ENCODE measurements at regions not wholly inside any gene's neighbourhood (a gene's known extent, or its start where the extent isn't known, plus 50 kb on each side); places are given as distances from the start of the nearest gene placed in this dataset.

DNA sequence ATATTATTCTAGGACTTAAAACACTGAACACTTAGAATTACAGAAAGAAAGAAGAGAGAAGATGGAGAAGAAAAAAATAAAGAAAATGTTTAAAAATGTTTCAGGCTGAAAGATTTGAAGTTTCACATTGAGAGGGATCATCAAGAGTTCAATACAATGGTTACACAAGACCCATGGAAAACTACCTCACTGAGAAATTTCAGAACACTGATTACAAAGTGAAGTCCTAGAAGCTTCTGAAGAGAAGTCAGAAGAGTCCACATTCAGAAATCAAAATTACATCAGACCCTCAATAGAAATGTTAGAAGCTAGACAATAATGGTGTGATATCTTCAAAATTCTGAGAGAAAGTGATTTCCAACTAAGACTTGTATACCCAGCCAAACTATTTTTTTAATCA is 196.1 kb downstream of the MACC1 start:
- no peak for DNase-seq (ENCODE audit: low spot score)

DNA sequence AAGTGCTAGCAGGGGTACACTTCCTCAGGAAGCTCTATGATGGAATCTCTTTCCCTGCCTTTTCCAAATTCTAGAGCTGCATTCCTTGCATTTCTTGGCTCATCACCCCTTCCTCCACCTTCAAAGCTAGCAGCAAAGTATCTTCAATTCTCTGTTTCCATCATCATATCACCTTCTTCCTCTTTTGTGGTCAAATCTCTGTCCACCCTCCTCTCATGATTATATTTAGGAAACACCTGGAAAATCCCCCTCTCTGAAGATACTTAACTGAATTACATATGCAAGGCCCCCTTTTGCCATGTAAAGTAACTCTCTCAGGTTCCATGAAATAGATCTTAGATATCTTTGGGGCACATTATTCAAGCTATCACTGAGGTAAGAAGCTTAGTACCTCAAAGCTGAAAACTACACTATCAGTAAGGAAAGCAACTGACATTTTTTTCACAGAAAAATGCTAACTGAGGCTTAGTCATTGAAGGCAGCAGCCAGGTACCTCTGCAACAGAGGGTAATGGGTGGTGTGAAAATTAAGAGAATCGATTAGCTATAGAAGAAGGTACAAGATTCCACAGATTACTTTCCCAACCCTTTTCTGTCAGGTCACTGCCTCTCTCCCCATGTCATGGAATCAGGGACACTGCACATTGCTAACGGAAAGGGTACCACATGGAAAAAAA is 197.3 kb downstream of the MACC1 start:
- DNase-seq (ENCODE audit: low spot score), result peak; percentile 53

DNA sequence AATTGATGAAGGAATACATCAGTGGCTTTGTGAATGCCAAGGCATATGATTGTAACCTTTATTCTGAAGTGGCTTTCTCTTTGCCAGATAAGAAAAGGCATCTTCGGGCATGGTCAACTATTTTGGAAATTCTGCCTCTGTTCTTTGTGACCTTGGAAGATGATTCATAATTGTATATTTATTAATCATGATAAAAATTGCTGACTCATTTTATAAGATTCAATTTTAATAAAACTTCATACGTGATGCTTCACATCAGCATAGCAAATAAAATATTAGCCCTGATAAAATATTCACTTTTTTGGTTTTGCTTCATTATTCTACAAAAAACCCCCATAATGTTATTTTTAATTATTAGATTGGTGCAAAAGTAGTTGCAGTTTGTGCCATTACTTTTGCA is 200.5 kb downstream of the MACC1 start:
- DNase-seq (ENCODE audit: low spot score), result no peak

DNA sequence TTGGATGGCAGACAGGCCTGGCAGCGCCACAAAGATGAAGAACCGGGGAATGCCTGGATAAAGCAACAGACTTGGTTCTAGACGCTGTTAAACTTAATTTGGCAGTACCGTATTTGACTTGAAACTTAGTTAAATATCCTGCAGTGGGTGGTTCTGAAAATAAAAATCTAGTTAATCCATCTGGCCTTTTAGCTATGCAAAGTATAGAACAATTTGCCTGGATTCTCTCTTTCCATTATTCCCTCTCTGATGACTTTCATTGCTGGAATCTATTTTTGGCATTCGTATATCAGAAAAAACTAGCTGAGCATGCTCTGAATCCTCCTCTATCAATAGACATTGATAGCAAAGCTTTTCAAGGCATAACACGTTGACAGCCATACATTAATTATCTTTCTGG is 203.6 kb downstream of the MACC1 start:
- no peak for DNase-seq (ENCODE audit: low spot score)

DNA sequence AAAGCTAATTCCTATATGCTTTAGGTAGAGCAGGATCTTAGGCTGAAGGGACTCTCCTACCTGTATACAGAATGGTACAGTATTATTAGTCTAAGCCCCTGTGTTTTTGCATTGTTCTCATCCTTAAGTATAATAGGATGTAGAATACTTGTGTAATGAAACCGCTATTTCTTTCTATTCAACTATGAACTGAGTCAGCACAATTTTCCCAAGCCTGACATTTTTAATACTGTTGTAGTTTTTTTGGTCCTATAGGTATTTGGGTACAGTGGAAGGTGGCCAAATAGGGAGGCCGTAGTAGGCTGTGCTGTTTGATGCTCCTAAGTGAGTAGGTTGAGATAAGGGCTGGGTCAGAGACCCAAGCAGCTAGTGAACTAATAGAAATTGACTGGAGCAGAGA is 205.1 kb downstream of the MACC1 start:
- DNase-seq (ENCODE audit: low spot score), result no peak

DNA sequence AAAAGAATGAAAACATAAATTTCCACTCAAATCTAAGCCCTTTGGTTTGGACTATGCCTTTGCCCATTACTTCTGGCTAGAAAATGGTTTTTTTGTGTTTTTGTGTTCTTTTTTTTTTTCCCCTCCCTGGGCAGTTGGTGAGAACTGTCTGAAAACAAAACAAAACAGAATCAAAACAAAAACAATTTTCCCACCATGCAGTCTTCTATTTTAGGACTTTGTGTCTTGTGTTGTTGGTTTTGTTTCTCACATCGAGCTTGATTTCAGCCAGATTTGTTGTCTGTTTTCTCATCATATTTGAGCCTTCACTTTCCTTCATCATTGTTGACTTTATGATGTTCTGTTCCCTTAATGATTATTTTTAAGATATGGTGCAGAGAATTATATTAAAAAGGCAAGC is 206.3 kb downstream of the MACC1 start:
- DNase-seq (ENCODE audit: low spot score), result no peak

DNA sequence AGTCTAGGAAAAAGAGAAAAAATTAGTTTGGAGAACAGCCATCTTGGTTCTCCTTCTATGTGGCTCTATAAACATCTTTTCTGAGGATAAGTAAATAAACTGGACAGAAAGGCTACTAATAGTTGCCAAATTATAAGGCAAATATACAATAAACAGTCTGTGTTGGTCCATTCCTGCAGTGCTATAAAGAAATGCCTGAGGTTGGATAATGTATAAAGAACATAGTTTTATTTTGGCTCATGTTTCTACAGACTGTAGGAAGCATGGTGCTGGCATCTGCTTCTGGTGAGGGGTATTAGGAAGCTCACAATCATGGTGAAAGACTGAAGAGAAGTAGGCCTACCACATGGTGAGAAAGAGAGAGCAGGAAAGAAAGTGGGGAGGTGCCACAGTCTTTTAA is 209.7 kb downstream of the MACC1 start:
- DNase-seq (ENCODE audit: low spot score), result no peak

DNA sequence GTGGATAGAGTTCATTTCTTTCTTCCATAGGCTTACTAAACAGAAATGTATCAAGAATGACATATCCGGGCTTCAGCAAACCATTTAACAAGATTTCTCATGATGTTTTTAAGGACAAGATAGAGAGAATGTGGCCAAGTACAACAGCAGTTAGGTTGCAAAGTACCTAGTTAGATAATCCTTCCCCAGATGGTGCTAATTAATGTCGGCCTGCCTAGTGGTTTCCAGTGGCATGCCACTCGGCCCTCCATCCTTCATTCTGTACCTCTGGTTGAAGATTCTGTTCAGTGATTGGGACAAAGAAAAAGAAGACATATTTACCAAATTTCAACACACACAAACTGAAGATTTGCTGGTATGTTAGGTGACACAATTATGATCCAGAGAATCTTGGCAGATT is 212.1 kb downstream of the MACC1 start:
- no peak for DNase-seq (ENCODE audit: low spot score)

DNA sequence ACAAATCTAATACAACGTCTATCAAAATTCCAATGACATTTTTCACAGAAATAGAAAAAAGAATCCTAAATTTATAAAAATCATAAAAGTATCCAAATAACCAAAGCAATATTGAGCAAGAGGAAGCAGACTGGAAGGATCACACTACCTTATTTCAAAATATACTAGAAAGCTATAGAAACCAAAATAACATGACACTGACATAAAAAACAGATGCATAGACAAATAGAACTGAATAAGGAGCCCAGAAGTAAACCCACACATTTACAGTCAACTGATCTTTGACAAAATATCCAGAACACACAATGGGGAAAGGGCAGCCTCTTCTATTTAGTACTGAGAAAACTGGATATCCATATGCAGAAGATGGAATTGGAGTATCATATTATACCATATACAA is 217.5 kb downstream of the MACC1 start:
- DNase-seq (ENCODE audit: low spot score), result no peak

DNA sequence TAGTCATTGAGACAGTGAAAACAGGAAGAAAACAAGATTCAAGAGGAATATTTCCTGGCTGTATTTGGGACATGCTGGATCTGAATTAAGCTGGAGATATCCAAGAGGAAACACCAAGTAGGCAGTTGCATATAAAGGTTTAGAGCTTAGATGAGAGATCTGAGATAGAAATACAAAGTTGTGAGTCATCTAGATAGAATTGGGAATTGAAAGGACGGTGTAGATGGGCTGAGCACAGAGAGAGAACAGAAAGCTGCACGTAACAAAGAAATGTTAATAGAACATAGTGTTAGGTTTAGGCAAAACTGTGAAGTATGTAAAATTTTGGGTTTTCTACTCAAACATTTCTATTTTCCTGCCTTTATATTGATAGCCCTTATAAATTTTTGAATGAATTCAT is 218.5 kb upstream of the TMEM196 start:
- no peak for DNase-seq (ENCODE audit: low spot score)

DNA sequence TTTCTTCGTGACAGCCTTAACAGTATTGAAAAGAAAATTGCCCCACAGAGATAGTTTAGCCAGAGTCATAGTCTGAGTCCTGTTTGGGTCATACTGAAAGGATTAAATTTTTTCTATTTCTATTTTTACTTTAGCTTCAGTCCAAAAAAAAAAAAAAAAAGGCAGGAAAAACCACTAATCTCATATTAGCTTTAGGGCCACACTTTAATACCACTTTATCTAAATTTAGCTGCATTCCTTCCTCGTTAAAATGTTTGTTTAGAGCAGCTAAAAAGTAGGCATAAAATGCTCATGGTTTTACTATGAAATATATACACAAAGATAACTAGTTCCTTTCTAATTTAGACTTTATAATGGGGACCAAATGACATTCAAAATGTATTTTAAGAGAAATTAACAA is 216.5 kb upstream of the TMEM196 start:
- no peak for DNase-seq (ENCODE audit: low spot score)

DNA sequence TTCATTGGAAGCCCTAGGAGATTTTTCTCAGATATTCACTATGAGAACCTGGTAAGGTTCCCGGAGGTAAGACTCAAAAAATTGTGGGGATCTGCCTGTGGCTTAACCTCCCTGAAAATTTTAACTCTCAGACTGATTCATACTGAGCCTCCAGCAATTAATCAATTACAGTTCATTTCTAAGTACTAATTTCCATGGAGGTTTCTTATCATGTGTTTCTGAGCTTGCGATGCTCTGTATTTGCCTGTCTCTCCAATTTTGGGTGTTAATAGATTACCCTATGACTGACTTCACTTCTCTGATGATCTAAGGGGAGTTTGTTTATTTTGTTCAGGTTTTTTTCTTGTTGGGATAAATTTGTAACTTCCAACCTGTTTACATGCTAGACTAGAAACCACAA is 215.4 kb upstream of the TMEM196 start:
- DNase-seq (ENCODE audit: low spot score), result no peak

DNA sequence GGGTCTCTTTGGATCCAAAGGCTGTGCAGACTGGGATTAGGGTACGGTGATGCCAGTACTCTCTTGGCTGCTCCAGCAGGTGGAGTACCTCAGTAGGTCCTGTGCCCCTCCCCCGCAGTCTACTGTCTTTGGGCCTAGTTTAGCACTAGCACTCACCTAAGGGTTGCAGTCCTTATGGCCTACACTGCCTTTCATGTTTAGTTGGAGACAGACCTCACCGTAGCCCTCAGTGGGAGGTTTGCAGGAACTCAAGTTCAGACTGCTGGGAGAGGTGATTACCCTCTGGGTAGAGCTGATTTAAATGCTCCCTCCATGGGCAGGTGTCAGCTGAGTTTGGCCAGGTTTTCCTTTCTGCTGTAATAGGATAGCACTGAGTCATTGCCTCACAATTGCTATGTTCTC is 210.8 kb upstream of the TMEM196 start:
- DNase-seq (ENCODE audit: low spot score), result peak; percentile 17

DNA sequence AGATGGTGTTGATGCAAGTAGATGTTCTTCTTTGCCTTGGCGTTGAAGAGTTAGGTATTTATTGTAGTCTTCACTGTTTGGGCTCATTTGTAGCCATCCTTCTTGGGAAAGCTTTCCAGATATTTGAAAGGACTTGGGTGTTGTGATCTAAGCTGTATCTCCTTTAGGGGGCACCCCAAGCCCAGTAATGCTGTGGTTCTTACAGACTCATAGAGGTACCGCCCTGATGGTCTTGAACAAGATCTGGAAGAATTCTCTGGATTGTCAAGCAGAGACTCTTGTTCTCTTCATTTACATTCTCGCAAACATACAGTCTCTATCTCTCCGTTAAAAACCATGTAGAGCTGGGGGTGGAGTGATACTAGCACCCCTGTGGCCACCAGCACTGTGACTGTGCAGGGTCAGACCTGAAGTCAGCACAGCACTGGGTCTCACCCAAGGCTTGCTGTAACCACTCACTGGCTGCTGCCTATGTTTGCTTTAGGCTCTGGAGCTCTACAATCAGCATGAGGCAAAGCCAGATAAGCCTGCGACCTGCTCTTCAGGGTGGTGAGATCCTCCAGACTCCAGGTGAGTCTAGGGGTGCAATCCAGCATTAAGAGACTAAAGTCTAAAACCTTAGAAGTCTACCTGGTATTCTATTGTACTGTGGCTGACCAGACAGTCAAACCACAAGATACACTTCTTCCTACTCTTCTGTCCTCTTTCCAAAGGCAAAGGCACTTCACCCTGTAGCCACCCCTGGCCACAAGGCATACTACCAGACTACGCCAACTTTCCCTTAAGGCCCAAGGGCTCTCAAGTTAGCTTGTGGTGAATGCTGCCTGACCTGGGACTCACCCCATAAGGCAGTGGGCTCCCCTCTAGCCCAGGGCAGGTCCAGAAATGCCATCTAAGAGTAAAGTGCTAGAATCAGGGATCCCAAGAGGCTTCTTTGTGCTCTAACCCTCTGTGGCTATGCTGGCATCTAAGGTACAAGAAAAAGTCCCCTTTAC is 209.7 kb upstream of the TMEM196 start:
- DNase-seq (ENCODE audit: low spot score), result peak; percentile 72

DNA sequence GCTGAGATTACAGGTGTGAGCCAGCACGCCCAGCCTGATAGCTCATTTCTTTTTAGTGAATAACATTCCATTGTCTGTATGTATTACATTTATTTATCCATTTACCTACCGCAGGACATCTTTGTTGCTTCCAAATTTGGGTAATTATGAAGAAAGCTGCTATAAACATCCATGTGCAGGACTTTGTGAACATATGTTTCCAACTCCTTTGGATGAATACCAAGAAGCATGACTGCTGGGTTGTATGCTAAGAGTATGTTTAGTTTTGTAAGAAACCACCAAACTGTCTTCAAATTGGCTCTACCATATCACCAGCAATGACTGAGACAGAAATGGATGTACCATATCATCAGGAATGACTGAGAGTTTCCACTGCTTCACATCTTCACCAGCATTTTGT is 200.2 kb upstream of the TMEM196 start:
- no peak for DNase-seq (ENCODE audit: low spot score)

DNA sequence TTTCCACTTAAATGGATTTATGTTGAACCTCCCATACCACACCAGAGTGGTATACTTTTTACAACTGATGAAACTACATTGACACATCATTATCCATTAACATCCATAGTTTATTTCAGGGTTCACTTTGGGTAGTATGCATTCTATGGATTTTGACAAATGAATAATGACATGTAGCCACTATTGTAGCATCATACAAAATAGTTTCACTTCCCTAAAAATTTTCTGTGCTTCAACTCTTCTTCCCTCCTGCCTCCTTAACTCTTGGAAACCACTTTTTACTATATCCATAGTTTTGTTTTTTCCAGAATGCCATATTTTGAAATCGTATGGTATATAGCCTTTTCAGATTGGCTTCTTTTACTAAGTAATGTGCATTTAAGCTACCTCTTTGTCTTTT is 199.5 kb upstream of the TMEM196 start:
- peak; percentile 31 for DNase-seq (ENCODE audit: low spot score)

DNA sequence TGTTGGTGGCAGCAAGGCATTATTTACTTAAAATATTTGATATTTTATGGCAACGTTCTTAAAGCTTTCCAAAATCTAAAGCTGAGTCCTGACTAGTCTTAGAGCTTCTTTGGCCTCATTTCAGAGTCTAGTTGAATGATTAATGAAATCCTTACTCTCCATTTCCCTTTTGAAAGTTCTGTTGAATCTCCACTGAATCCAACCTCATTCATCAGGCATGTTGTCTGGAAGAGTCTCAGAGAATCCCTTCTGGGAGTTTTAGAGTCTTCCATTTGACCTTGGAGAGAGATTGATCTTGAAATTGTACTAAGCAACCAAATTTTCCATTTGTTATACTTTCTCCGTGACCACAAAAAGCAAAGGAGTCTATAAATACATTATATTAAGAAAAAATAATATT is 198.5 kb upstream of the TMEM196 start:
- DNase-seq (ENCODE audit: low spot score), result no peak

DNA sequence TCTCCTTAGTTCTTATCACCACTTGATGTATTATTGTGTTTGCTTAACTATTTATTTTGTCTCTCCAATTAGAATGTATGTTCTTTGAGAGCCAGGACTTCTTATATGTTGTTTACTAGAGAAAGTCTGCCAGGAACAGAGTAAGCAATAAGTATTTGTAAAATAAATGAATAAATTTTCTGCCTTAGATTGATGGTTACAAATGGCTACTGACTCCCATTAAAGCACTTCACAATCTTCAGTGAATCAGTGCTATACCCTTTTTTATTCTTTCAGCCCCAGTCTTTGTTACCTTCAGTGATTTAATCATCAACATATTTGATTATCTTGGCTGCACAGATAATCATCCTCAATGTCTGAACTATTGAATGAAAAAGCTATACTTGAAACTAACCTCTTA is 197.1 kb upstream of the TMEM196 start:
- no peak for DNase-seq (ENCODE audit: low spot score)

DNA sequence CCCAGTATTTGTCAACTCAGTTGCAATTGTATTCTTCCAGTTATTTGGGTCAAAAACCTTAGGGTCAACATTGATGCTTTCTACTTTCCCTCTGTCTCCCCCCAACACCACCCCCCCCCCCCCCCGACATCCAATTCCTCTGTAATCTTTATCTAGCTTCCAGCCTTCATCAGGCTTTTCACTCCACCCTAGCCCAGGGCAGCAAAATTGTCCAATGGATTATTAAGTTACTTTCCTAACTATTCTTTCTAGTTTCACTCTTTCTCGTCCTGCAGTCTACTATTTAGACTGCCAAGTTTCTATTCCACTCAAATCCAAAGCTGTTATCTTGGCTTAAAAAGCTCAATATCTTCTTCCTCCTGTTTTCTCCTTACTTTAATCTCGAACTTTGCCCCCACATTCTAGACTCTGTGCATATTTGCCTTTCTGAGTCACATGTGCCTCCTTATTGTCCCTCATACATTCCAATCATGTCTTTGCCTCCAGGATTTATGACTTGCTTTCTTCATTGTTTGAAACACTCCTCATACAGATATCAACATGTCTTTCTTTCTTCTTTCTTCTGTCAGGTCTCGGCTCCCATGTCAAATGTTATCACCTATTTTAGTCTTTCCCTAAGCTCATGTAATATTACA is 196.6 kb upstream of the TMEM196 start:
- DNase-seq (ENCODE audit: low spot score), result no peak

DNA sequence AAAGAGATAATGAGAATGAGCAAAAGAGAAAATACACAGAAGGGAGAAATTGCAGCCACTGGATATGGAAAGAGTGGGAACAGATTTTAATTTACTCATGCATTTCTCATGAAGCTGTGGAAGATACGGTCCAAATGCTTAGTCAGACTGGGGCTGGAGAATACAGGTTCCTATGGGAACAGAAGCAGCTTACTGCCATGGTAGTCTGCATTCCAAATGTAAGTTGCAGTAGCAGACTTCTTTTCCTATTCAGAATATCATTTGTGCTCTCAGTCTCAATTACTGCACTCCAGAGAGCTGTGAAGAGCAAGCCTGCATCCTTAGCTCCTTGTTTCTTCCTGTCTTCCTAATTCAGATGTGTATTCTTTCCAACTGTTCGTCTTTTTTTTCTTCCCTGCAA is 190.8 kb upstream of the TMEM196 start:
- no peak for DNase-seq (ENCODE audit: low spot score)

DNA sequence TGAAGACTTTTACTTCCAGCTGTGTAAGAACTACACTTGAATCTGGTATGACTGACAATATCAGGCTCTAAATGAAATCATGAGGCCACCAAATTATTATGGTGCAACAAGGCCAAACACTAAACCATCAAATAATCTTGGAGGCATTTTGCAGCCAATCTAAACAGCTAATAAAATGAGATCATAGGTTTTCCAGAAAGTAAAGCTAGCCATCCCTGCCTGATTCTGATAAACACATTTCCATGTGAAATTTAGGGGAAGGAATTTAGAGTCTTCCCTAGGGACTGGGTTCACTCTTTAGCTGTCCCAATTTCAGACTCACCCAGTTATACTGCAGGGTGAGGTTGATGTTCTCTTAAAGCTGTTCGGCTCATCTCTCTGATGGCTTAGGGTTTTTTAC is 190.3 kb upstream of the TMEM196 start:
- no peak for DNase-seq (ENCODE audit: low spot score)

DNA sequence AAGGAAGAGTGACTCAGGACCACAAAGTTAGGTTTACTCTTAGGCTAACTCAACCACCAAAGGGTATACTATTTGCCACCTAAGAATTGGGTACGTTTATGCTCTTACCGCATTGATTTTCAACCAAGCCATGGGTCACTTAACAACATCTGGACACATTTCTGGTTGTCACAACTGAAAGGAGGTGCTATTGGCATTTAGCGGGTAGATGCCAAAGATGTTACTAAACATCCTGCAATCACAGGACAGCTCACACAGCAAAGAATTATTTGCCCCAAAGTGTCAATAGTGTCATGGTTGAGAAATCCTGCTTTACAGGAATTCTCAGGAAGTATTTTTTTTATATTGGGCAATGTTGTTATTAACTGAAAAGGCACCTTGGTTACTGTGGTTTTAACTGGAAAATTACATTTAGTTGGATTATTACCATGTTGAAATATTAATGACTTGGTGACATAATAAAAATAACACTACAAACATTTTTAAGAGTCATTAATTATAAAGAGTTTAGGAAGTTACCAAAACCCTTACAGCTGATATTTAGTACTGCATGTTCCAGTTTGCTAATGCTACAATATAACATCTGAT is 185.0 kb upstream of the TMEM196 start:
- no peak for DNase-seq (ENCODE audit: low spot score)

DNA sequence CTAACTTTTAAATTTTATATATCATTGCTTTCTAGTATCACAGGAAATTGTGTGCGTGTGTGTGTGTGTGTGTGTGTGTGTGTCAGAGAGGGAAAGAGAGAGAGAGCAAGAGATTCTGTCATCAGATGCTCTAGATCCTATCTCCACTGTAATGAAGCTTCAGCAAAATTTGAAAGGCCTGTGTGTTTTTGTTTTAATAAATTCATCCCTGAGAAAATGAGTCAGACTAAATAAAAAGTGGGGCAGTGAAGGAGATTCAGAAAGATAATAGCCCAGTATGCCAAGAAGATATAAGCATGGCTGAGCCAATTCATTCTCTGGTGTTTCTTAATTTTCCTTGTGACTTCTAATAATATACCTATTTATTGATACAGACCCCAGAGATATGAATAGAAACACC is 184.2 kb upstream of the TMEM196 start:
- no peak for DNase-seq (ENCODE audit: low spot score)
